Muscle layer of duodenum (tissue), 2 donors: ENCODE measurements at regions not wholly inside any gene's neighbourhood (a gene's known extent, or its start where the extent isn't known, plus 50 kb on each side); places are given as distances from the start of the nearest gene placed in this dataset.
A peak's percentile ranks its signal among the peaks of the same experiment; 100 is the strongest.
"Not testable (repeated sequence)": the region's sequence is repeated elsewhere in the genome, so short reads cannot be mapped to it uniquely, and the experiment has no call there.

Source experiments
- H3K27ac ChIP-seq: one replicate; pipeline ENCODE4 v1.7.0; 2013; ENCODE audit warnings: mild to moderate bottlenecking, low read length
- H3K27me3 ChIP-seq: one replicate; pipeline ENCODE4 v1.7.0; 2013; ENCODE audit warnings: low read depth, mild to moderate bottlenecking, control low read depth, low read length
- H3K36me3 ChIP-seq, 2 donors: one replicate each; pipeline ENCODE4 v1.7.0; 2013; ENCODE audit warnings: low read length in 2 of 2, control low read depth in 1 of 2, mild to moderate bottlenecking in 1 of 2; ENCODE audit not compliant: insufficient read depth in 2 of 2, control insufficient read depth in 1 of 2
- H3K4me1 ChIP-seq, 2 donors: one replicate each; pipeline ENCODE4 v1.7.0; 2013; ENCODE audit warnings: low read length in 2 of 2, mild to moderate bottlenecking in 2 of 2, control low read depth in 1 of 2, moderate library complexity in 1 of 2; ENCODE audit not compliant: insufficient read depth in 2 of 2, control insufficient read depth in 1 of 2
- H3K4me3 ChIP-seq, 2 donors: one replicate each; pipeline ENCODE4 v1.7.0; 2013; ENCODE audit warnings: low read length in 2 of 2, low read depth in 1 of 2, mild to moderate bottlenecking in 1 of 2
- H3K9me3 ChIP-seq, 2 donors: one replicate each; pipeline ENCODE4 v1.7.0; 2013; ENCODE audit warnings: low read length in 2 of 2, control low read depth in 1 of 2, mild to moderate bottlenecking in 1 of 2; ENCODE audit not compliant: control insufficient read depth in 1 of 2
- donor health status: healthy.

DNA sequence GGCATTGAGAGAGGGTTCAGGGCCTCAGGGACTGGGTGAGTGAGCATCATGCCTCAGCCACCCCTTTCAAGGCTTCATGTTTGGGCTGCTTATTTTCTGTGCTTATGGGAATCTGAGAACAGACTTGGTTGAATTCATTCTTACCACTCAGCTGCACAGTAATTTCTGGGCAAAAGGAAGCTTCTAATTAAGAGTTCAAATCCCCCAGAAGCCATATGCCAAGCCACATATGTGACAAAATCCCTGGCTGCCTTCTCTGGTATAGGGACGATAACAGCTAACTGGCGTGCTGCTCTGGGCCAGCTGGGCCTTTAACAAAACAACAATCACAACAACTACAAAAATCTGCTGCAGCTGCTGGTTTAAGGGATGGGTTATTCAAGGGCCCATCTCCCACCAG is 181.0 kb upstream of the ANKRD28 start:
- no peak overlapping the region for H3K4me3 ChIP-seq
- no peaks in the 10 kb centered on the region for H3K36me3 ChIP-seq
- H3K4me1 ChIP-seq, result no peaks in the 10 kb centered on the region
- no peaks in the 10 kb centered on the region for H3K9me3 ChIP-seq
- no peaks in the 10 kb centered on the region for H3K27me3 ChIP-seq
- no peak overlapping the region for H3K27ac ChIP-seq

DNA sequence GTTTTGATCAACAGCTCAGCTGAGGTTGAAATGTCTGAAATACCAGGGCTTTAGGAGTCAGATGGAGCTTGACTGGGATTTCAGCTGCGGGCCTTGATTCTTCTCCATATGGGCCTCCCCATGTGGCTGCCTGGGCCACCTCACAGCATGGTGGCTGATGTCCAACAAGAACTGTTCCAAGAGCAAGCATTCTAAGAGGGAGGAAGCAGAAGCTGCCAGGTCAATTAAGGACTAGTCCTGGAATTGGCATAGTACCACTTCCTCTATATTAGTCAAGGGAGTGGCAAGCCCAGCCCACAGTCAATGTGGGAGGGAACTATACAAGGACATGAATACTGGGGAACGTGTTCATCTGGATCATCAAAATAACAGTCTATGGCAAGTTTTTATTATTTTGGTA is 181.7 kb upstream of the ANKRD28 start:
- Histone ChIP-seq H3K9me3 (no peaks in the 10 kb centered on the region), H3K36me3 (no peaks in the 10 kb centered on the region), H3K27ac (no peak overlapping the region), H3K4me3 (no peak overlapping the region), H3K4me1 (no peaks in the 10 kb centered on the region), H3K27me3 (no peaks in the 10 kb centered on the region)

GRCh38 chr3:15979900-15980299 is 182.1 kb upstream of the ANKRD28 start:
- no peak overlapping the region for H3K27ac ChIP-seq
- H3K9me3 ChIP-seq, result no peaks in the 10 kb centered on the region
- H3K36me3 ChIP-seq, result no peaks in the 10 kb centered on the region
- H3K4me3 ChIP-seq, result no peak overlapping the region
- H3K4me1 ChIP-seq, result no peaks in the 10 kb centered on the region
- H3K27me3 ChIP-seq, result no peaks in the 10 kb centered on the region

DNA sequence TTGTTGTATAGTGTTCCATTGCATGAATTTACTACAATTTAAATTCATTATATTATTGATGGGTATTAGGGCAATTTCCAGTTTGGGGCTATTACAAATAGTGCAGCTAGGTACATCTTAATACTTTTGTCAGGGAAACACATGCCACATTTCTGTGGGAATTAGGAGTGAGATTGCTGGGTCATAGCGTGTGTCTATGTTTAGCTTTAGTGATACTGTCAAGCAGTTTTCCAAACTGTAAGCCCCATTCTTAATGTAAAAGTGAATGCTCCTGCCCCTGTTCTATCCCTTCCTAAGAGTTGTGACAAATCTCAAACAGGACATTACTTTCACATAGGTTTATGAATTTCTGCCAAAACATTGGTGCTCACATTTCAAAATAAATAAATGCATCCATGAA is 184.5 kb upstream of the ANKRD28 start:
- Histone ChIP-seq H3K27me3 (no peaks in the 10 kb centered on the region), H3K9me3 (no peaks in the 10 kb centered on the region), H3K36me3 (no peaks in the 10 kb centered on the region), H3K27ac (no peak overlapping the region), H3K4me1 (no peaks in the 10 kb centered on the region), H3K4me3 (no peak overlapping the region)

GRCh38 chr3:15982667-15983196 is 185.0 kb upstream of the ANKRD28 start:
- H3K27me3 ChIP-seq, result no peaks in the 10 kb centered on the region
- no peak overlapping the region for H3K27ac ChIP-seq
- no peaks in the 10 kb centered on the region for H3K4me1 ChIP-seq
- H3K36me3 ChIP-seq, result no peaks in the 10 kb centered on the region
- H3K4me3 ChIP-seq, result no peak overlapping the region
- no peaks in the 10 kb centered on the region for H3K9me3 ChIP-seq

GRCh38 chr3:15983232-15983631 is 185.5 kb upstream of the ANKRD28 start:
- Histone ChIP-seq H3K4me1 (no peaks in the 10 kb centered on the region), H3K36me3 (no peaks in the 10 kb centered on the region), H3K27me3 (no peaks in the 10 kb centered on the region), H3K9me3 (no peaks in the 10 kb centered on the region), H3K27ac (peak overlapping the region; percentile 11), H3K4me3 (no peak overlapping the region)

DNA sequence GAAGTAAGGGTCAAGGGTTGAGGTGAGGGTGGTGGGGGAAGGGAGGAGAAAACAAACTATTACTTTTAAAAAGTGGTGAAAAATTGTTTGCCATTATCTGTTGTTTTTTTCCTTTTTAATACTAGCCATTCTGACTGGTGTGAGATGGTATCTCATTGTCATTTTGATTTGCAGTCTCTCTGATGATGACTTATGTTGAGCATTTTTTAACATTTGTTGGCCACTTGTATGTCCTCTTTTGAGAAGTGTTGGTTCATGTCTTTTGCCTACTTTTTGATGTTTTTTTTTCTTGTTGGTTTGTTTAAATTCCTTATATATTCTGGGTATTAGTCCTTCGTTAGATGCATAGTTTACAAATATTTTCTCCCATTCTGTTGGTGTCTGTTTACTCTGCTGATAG is 185.9 kb upstream of the ANKRD28 start:
- no peaks in the 10 kb centered on the region for H3K4me1 ChIP-seq
- H3K27me3 ChIP-seq, result no peaks in the 10 kb centered on the region
- no peak overlapping the region for H3K27ac ChIP-seq
- no peak overlapping the region for H3K4me3 ChIP-seq
- no peaks in the 10 kb centered on the region for H3K9me3 ChIP-seq
- no peaks in the 10 kb centered on the region for H3K36me3 ChIP-seq

DNA sequence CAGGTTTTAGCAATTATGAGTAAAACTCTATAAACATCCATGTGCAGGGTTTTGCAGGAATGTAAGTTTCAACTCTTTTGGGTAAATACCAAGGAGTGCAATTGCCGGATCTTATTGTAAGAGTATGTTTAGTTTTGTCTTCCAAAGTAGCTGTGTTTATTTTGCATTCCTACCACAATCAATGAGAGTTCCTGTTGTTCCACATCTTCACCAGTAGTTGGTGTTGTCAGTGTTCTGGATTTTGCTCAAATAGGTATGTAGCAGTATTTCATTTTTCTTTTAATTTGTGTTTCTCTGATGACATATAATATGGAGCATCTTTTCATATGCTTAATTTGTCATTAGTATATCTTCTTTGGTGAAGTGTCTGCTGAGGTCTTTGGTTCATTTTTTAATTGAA is 185.1 kb upstream of the GALNT15 start:
- H3K36me3 ChIP-seq, result no peaks in the 10 kb centered on the region
- no peaks in the 10 kb centered on the region for H3K4me1 ChIP-seq
- H3K4me3 ChIP-seq, result no peak overlapping the region
- no peaks in the 10 kb centered on the region for H3K9me3 ChIP-seq
- H3K27me3 ChIP-seq, result no peaks in the 10 kb centered on the region
- no peak overlapping the region for H3K27ac ChIP-seq

DNA sequence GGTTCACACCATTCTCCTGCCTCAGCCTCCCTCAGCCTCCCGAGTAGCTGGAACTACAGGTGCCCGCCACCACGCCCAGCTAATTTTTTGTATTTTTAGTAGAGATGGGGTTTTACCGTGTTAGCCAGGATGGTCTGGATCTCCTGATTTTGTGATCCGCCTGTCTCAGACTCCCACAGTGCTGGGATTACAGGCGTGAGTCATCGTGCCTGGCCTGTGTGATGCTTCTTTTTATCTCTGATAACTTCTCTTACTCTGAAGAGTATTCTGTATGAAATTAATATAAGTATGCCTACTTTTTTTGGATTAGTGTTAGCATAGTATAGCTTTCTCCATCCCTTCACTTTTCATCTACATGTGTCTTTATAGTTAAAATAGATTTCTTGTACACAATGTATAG is 180.8 kb upstream of the GALNT15 start:
- not testable (repeated sequence) for H3K4me1 ChIP-seq, H3K4me3 ChIP-seq, H3K27ac ChIP-seq, H3K9me3 ChIP-seq, H3K27me3 ChIP-seq, H3K36me3 ChIP-seq

GRCh38 chr3:15996496-15996895 is 178.0 kb upstream of the GALNT15 start:
- H3K4me3 ChIP-seq, H3K4me1 ChIP-seq, H3K27me3 ChIP-seq, H3K27ac ChIP-seq, H3K36me3 ChIP-seq, H3K9me3 ChIP-seq: not testable (repeated sequence)

DNA sequence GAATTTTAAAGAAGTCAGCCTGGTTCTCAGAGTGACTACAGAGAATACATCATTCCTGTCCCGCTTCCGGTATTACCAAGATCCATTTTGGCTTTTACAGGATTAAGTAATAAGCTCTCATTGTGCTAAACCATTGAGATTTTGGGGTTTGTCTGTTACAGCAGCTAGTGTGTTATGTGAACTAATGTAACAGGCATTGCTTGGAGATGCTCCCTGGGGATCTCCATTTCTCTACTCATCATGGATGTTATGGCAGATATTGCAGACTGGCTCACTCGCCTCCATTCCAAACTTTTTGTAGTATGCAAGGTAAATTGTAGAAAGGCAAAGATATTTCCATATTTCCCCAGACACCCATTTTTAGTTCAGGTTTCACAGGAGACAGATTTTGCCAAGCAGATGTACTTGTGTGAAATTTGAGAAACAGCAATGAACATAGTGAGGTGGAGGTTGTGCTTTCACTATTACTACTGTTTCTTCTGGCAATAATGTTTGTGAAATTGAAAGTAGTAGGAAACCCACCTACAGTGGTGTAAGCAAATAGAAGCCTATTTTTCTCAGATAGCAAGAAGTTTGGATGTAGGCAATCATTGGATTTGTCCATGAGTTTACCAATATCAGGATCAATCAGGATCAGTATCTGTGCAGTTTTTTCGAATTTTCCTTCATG is 177.1 kb upstream of the GALNT15 start:
- H3K27ac ChIP-seq, result no peak overlapping the region
- H3K36me3 ChIP-seq, result no peaks in the 10 kb centered on the region
- no peaks in the 10 kb centered on the region for H3K4me1 ChIP-seq
- no peaks in the 10 kb centered on the region for H3K9me3 ChIP-seq
- no peak overlapping the region for H3K4me3 ChIP-seq
- H3K27me3 ChIP-seq, result no peaks in the 10 kb centered on the region

- H3K27ac ChIP-seq, result no peak overlapping the region
- H3K4me1 ChIP-seq, result no peaks in the 10 kb centered on the region
- no peaks in the 10 kb centered on the region for H3K9me3 ChIP-seq
- H3K4me3 ChIP-seq, result no peak overlapping the region
- no peaks in the 10 kb centered on the region for H3K36me3 ChIP-seq
- H3K27me3 ChIP-seq, result no peaks in the 10 kb centered on the region
These were observed 175.6 kb upstream of the GALNT15 start for GRCh38 chr3:15998911-15999310.
